GM21723 (cell line): ENCODE measurements at regions not wholly inside any gene's neighbourhood (a gene's known extent, or its start where the extent isn't known, plus 50 kb on each side); places are given as distances from the start of the nearest gene placed in this dataset.

Experiments used
- ATAC-seq: cut with Tn5 transposase; IDR thresholded peaks from one replicate; pipeline ENCODE4 v1.9.1; 2021; ENCODE audit warnings: mild to moderate bottlenecking, moderate library complexity; ENCODE audit not compliant: unreplicated experiment

GRCh38 chr6:113524826-113525225 is 332.3 kb upstream of the MARCKS start:
- no peak for ATAC-seq

- no peak for ATAC-seq
Measured at GRCh38 chr6:113526553-113526952, 330.6 kb upstream of the MARCKS start.

- no peak for ATAC-seq
Measured at GRCh38 chr6:113526995-113527394, 330.1 kb upstream of the MARCKS start.

DNA sequence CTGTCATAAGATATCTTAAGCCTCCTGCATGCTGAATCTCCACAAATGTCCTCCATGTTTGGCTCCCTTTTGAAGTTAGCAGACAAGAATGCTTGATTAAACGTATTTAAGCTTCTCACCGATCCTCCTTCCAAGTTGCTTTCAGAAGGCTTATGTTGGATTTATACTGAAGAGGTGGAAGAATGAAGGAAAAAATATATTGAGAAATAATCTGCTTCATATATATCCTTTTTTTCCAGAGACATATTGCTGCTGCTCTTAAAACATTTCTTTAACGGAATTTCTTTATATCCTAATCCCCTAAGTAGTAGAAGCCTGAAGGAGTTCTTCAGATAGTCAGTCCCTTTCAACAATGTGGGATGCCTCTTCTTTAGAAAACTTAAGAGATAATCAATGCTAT is 329.0 kb upstream of the MARCKS start:
- ATAC-seq = no peak

DNA sequence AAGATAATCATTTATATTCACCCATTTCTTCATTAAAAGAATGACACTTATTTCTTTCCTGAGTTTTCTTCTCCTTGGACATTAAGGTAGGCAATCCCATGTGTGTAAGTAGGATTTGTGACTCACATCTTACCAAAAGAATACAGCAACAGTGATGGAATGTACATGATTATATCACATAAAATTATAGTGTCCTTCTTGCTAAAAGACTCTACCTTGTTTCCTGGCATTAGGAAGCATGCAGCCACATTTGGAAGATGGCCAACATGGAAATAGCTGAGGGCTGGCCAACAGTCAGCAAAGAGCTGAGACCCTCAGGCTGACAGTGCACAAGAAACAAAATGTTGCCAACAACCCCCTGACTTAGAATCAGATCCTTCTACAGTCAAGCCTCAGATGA is 327.9 kb upstream of the MARCKS start:
- no peak for ATAC-seq

DNA sequence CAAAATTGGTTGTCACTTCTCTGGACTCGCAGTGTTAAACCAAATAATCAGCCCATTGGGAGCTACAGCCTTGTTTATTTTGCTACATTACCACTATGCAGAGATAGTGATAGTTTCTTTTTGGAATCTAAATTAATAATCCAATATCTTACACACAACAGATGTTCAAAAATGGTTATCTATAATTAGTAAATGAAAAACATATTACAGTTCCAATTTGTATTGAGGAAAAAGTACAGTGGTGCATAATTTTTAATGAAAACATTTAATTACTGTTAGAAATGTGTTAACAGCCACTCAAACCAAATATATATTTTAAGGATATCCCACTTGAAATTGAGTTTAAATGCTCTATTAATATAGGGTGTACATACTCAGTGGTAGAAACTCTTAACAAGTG is 327.3 kb upstream of the MARCKS start:
- no peak for ATAC-seq

- no peak for ATAC-seq
Measured at GRCh38 chr6:113530769-113531168, 326.4 kb upstream of the MARCKS start.

DNA sequence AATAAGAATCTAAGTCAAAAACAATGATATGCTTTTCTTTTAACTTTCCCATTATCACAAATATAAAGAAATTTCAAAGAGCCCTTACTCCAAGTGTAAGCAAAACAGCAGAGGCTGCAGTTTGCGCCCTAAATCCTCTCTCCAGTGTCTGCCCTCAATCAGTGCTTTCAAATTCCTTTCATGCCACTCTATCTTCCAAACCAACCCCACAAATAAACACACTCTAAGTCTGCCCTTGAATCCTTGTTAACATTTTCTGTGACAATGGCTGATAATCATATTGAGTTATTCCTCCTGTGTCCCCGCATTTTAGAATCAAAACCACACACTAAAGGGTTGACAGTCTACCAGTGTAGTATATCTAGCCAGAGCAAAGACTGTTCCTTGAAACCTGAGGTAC is 317.9 kb upstream of the MARCKS start:
- ATAC-seq = no peak

DNA sequence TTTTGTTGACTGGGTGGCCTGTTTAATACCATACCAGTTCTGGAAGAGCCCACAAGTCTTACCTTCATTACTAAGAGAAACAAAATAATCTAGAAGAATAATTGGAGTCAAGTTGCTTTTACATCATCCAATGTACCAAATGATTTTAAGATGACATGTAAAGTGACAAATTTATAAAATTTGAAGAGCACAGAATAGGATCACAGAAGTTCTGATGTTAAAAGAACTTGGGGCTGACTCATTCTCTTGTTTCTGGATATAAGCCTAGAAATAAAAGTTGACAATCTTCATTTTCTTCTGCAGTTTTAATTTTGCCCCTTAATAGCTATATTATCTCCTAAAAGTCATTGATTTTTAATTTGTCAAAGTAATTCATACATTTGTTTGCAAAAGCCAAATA is 317.5 kb upstream of the MARCKS start:
- ATAC-seq = no peak

- ATAC-seq = no peak
Measured at GRCh38 chr6:113540466-113540865, 316.7 kb upstream of the MARCKS start.

DNA sequence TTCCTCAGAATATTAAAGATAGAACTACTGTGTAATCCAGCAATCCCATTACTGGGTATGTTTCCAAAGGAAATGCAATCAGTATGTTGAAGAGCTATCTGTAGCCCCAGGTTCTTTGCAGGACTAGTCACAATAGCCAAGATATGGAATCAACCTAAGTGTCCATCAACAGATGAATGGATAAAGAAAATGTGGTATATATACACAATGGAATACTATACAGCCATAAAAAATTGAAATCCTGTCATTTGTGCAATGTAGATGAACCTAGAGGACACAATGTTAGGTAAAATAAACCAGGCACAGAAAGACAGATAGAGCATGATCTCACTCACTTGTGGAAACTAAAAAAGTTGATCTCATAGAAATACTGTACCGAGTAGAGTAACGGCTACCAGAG is 306.0 kb upstream of the MARCKS start:
- no peak for ATAC-seq

DNA sequence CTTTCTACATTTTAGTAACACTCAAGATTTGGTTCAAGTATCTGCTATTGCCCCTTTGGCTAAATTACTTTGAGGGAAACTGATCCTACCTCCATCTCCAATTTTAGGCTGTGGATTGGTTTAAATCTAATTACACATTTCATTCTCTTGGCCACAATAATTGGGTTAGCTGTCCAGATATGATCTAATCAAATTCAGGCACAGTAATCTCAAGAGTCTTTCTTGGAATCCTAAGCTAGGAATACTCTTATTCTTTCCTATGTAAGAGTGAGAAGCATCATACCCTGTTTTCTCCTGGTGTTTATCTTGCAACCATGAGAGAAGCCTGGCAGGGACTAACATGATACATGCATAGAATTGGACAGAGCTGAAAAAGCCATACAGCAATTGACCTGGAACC is 300.4 kb upstream of the MARCKS start:
- no peak for ATAC-seq

- no peak for ATAC-seq
Measured at GRCh38 chr6:113558431-113558830, 298.7 kb upstream of the MARCKS start.

- ATAC-seq = no peak
Measured at GRCh38 chr6:113558966-113559365, 298.2 kb upstream of the MARCKS start.

GRCh38 chr6:113560376-113560775 is 296.8 kb upstream of the MARCKS start:
- ATAC-seq = no peak

GRCh38 chr6:113560908-113561307 is 296.2 kb upstream of the MARCKS start:
- ATAC-seq = no peak

DNA sequence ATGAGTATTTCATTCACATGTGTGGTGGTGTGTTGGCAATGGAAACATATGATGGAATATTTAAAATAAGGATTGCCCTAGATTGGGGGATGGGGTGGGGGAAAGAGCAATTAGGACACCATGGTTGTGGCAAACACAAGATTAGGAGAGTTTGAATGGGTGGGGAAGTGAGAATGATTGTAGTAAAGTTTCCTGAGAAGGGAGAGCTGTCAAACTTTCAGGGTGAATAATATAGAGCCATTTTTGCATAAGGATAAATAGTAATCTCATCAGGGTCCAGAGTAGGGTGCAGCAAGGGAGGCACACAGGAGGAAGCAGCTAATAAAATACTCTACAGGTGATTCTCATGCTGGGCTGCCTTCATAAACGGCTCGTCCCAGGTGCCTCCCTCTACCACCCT is 294.9 kb upstream of the MARCKS start:
- ATAC-seq = peak; percentile 54

DNA sequence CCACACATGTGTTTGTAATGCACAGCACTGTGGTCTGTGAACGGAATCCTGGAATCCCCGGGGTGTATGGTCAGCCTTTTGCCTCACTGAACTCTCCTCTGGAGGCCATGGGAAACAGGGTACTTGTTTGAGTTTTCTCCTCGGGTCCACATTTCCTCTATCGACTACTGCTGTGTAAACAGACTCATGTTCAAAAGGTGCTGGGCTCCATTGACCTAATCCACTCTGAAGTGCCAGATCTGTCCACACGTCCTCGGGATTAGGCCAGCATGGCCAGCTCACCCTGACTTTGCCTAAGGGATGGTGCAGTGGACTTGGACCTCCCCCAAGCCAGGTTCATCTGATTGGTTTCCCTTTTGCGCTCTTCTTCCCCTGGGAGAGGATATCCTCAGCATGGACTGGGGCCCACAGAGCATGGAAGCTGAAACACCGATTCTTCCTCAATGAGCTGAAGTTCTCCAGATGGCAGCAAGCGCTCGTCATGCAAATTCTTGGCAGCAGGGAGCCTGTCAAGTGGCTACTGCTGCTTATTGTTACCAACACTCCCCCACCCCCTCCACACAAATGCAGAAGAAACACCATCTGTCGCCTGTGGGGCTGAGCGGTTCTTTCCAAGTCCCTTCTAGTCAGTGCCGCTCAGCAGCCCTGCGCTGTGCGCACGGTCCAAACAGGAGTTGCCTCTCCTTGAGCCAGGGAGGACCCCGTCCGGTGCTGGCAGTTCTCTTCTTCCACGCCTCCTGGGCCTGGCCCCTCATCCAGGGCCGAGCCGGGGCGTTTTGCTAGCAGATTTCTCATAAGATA is 292.6 kb upstream of the MARCKS start:
- ATAC-seq = no peak

- no peak for ATAC-seq
Measured at GRCh38 chr6:113565306-113565705, 291.8 kb upstream of the MARCKS start.

DNA sequence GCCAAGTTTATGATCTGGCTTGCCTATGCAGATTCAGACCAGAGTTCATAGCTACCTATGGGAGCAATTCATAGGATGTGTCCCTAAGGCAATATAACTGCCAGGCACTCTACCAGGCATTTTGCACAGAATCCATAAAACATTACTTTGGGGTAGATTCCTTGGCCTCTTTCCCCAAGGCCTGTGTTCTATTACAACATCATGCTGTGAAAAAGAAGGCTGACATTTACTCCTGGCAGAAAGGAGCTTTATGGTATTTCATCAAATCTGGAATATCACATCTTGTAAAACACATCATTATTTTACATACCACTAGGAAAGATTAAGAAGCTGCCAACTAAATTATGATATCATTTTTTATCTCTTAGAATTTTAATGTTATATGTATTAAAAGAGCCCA is 287.0 kb upstream of the MARCKS start:
- ATAC-seq = no peak

- no peak for ATAC-seq
Measured at GRCh38 chr6:113570641-113571040, 286.5 kb upstream of the MARCKS start.

DNA sequence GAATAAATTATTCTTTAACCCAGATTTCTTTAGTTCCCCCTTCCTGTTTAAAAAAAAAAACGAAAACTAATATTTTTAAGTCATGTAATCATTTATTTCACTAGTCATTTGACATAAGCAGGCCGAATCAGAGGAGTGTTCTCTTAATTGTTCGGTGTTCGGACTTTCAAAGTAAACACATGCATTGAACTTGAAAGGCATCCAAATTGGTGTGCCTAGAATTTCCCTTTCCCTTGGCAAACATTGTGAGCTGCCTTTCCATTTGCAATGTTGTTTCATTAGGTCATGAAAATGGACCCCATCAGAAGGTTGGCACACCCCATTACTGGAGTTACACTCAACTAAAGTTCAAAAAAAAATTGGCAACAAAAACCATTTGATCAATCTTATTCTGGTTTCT is 283.0 kb upstream of the MARCKS start:
- ATAC-seq = no peak

DNA sequence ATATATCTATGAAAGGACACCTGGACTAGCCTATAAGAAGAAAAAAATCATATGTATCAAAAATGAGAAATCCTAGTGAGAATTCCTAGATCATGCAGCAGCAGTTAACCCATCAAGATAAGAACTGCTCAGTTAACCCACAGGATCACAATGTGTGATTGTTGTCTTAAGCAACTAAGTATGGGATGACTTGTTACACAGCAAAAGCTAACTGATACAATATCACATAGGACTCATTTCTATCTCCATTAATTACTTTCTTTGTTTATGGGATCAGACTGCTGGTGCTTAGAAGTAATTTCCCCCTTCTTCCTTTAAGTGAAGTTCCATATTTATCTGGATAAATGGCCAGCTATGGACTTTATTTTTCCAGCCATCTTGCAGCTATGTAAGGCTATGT is 280.8 kb upstream of the MARCKS start:
- ATAC-seq = no peak
